Keratinocyte (primary cell): ENCODE measurements at regions not wholly inside any gene's neighbourhood (a gene's known extent, or its start where the extent isn't known, plus 50 kb on each side); places are given as distances from the start of the nearest gene placed in this dataset.

Experiments used
- EZH2 ChIP-seq: IDR thresholded peaks from one replicate; pipeline ENCODE4 v1.6.1; 2012; ENCODE audit warnings: inconsistent platforms, mild to moderate bottlenecking, low read length, moderate library complexity
- TF ChIP-seq, protein P1 (sequence below), 3 experiments: IDR thresholded peaks in 1 of 3; conservative IDR thresholded peaks in 1 of 3; optimal IDR thresholded peaks in 1 of 3; 2 replicates in 2 of 3; 3 replicates in 1 of 3; pipeline versions ENCODE3 to v1.5.1; 2011; ENCODE audit warnings: low read length in 3 of 3, mild to moderate bottlenecking in 3 of 3, moderate library complexity in 2 of 3, control low read depth in 1 of 3, inconsistent platforms in 1 of 3; ENCODE audit not compliant: insufficient read depth in 2 of 3; ENCODE audit errors: extremely low read depth in 1 of 3

DNA sequence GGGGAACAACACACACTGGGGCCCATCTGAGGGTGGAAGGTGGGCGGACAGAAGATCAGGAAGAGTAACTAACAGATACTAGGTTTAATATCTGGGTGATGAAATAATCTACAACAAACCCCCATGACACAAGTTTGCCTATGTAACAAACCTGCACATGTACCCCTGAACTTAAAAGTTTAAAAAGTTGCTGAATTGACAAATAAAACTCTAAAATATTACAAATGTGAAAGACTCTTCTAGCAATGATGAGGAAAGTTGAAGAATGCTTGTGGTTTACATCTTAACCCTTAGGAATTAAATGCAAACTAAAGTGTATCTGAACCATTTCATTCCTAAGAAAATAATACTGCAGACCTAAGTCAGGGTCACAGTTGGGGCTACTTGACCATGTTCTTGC, 525.6 kb upstream of the CAMK1G start:
- TF ChIP-seq, protein P1, sequence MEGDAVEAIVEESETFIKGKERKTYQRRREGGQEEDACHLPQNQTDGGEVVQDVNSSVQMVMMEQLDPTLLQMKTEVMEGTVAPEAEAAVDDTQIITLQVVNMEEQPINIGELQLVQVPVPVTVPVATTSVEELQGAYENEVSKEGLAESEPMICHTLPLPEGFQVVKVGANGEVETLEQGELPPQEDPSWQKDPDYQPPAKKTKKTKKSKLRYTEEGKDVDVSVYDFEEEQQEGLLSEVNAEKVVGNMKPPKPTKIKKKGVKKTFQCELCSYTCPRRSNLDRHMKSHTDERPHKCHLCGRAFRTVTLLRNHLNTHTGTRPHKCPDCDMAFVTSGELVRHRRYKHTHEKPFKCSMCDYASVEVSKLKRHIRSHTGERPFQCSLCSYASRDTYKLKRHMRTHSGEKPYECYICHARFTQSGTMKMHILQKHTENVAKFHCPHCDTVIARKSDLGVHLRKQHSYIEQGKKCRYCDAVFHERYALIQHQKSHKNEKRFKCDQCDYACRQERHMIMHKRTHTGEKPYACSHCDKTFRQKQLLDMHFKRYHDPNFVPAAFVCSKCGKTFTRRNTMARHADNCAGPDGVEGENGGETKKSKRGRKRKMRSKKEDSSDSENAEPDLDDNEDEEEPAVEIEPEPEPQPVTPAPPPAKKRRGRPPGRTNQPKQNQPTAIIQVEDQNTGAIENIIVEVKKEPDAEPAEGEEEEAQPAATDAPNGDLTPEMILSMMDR (optimal IDR thresholded peaks at IDR 0.05 in 1 of 3, IDR thresholded peaks at IDR 0.05 in 1 of 3, conservative IDR thresholded peaks at IDR 0.05 in 1 of 3; ENCODE audit: extremely low read depth in 1 of 3, insufficient read depth in 2 of 3, low read length in 3 of 3), result no peak
- TF ChIP-seq EZH2, result no peak
